HG03342 (cell line): ENCODE measurements at regions not wholly inside any gene's neighbourhood (a gene's known extent, or its start where the extent isn't known, plus 50 kb on each side); places are given as distances from the start of the nearest gene placed in this dataset.

Experiments
- ATAC-seq: cut with Tn5 transposase; IDR thresholded peaks from one replicate; pipeline ENCODE4 v1.9.1; 2021; ENCODE audit warnings: mild to moderate bottlenecking, moderate library complexity; ENCODE audit not compliant: unreplicated experiment

- ATAC-seq, result no peak
These were observed 59.8 kb downstream of the MRM1 start for GRCh38 chr17:36661047-36661666.

- ATAC-seq, result no peak
These were observed 60.3 kb downstream of the MRM1 start for GRCh38 chr17:36661688-36662087.

- no peak for ATAC-seq
These were observed 64.0 kb downstream of the MRM1 start for GRCh38 chr17:36665417-36665816.

GRCh38 chr17:36667922-36668321, 66.5 kb downstream of the MRM1 start:
- ATAC-seq, result no peak

GRCh38 chr17:36668824-36669223, 67.4 kb downstream of the MRM1 start:
- no peak for ATAC-seq

- ATAC-seq, result no peak
These were observed 69.8 kb downstream of the MRM1 start for GRCh38 chr17:36671144-36671543.

- no peak for ATAC-seq
These were observed 71.1 kb downstream of the MRM1 start for GRCh38 chr17:36672403-36672918.

- ATAC-seq, result no peak
These were observed 71.7 kb downstream of the MRM1 start for GRCh38 chr17:36673068-36673467.

- no peak for ATAC-seq
These were observed 72.4 kb downstream of the MRM1 start for GRCh38 chr17:36673637-36674277.

- no peak for ATAC-seq
These were observed 72.9 kb downstream of the MRM1 start for GRCh38 chr17:36674278-36674650.

GRCh38 chr17:36675250-36675649, 73.9 kb downstream of the MRM1 start:
- ATAC-seq, result no peak

GRCh38 chr17:36675786-36676185, 74.4 kb downstream of the MRM1 start:
- no peak for ATAC-seq

- ATAC-seq, result no peak
These were observed 78.6 kb downstream of the MRM1 start for GRCh38 chr17:36679815-36680467.

GRCh38 chr17:36680701-36681202, 79.4 kb downstream of the MRM1 start:
- ATAC-seq, result no peak

GRCh38 chr17:36682773-36683172, 81.4 kb downstream of the MRM1 start:
- no peak for ATAC-seq

GRCh38 chr17:36683387-36683786, 82.0 kb downstream of the MRM1 start:
- ATAC-seq, result no peak

- ATAC-seq, result no peak
These were observed 82.8 kb downstream of the MRM1 start for GRCh38 chr17:36684134-36684533.

GRCh38 chr17:36686123-36686669, 84.8 kb downstream of the MRM1 start:
- ATAC-seq, result no peak

GRCh38 chr17:36687736-36688135, 86.4 kb downstream of the MRM1 start:
- no peak for ATAC-seq

GRCh38 chr17:36689089-36689667, 87.8 kb downstream of the MRM1 start:
- ATAC-seq, result no peak

GRCh38 chr17:36690190-36690589, 88.8 kb downstream of the MRM1 start:
- no peak for ATAC-seq
